Activated CD4-positive, alpha-beta T cell treated with anti-CD3 and anti-CD28 coated beads, Interleukin-2, Interleukin-4, amounts not matched to agents 100 ng/mL and 50 ng/mL, durations not matched to agents 16 hours and 8 hours (primary cell): ENCODE measurements at regions not wholly inside any gene's neighbourhood (a gene's known extent, or its start where the extent isn't known, plus 50 kb on each side); places are given as distances from the start of the nearest gene placed in this dataset.

Source experiments
- DNase-seq: peaks from one replicate; pipeline ENCODE4 v3.0.0-alpha.2; 2020; ENCODE audit warnings: low spot score

DNA sequence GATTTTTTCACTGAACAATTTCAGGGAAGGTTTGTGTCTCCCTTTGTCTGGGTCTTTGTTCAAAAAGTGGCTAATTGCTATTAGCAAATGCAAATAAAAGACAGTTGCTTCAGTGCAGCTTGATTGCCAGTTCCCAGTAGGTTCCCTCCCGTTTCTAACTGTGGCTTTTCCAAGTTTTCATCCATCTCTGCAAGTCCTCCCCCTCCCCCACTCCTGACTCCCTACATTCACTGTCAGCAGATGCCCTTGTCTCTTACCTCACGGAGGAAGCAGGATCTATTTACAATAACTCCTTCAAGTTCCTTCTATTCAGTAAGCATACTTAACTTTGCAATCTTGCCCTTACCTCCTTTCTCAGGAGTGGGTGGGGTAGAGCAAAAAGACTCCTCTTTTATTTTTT lies 55.4 kb upstream of the SCEL start:
- no peak for DNase-seq

DNA sequence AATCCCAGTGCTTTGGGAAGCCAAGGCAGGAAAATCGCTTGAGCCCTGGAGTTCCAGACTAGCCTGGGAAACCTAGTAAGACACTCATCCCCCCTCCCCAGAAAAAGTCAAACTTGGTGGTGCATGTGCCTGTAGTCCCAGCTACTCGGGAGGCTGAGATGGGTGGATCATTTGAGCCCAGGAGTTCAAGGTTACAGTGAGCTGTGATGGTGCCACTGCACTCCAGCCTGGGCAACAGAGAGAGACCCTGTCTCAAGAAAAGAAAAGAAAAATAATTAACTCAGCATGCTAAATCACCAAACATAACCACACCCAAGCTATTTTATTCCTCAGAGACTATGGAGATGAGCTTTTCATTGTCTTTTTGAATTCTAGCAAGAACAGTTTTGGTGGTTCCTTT lies 56.2 kb upstream of the SCEL start:
- DNase-seq: no peak

DNA sequence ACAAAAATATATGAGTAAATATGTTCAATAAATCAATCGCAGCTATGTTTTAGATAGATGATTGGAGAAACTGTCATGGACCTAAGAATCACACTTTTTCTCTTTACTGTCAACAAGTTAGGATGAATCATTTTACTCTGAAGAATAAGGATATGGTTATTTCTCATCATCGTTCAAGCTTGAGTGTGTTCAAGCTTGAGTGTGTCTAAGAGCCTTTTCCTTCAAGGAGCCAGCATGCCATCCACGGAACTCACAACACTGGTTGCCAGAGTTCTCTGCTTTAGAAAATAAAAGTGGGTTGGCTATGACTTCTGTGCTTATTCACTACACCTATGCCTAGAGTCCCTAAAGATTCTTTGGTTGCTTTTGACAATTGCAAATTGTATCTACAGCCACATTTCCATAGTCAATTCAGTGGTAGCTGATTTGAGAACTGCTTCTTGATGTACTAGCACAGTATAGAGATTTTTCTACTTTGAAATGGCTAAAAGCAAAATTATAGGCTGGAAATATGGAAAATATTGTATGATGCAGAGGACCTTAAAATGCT lies 58.1 kb upstream of the SCEL start:
- peak; percentile 6 for DNase-seq

- no peak for DNase-seq
Observed at GRCh38 chr13:77476456-77476855, 59.0 kb upstream of the SCEL start.

GRCh38 chr13:77475345-77476084 lies 60.0 kb upstream of the SCEL start:
- no peak for DNase-seq

GRCh38 chr13:77470986-77471385 lies 64.5 kb upstream of the SCEL start:
- DNase-seq: no peak

GRCh38 chr13:77466753-77467422 lies 68.6 kb upstream of the SCEL start:
- DNase-seq: no peak

DNA sequence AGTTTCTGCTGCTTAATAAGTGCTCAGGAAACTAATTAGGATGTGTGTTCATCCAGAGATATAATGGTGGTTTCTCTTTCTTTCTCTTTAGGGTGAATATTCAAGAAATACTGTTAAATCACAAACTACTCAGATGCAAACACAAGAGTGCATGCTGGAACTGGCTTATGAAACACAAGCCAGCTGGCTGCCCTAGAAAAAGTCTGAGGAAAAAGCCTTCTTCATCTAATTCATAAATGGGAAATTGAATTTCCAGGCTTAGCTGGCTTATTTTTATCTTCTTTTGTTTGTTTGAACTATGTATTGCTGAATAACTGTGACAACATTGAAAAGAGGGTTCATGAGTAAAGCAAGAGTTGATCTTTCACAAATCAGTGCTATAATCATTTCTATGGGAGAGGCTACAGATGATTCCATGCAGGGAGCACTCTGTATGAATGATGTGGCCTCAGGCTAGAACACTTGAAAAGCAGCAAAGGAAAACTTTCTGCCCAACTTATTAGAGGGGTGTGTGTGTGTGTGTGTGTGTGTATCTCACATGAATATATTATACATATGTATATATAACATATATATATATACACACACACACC lies 69.8 kb upstream of the SCEL start:
- no peak for DNase-seq

DNA sequence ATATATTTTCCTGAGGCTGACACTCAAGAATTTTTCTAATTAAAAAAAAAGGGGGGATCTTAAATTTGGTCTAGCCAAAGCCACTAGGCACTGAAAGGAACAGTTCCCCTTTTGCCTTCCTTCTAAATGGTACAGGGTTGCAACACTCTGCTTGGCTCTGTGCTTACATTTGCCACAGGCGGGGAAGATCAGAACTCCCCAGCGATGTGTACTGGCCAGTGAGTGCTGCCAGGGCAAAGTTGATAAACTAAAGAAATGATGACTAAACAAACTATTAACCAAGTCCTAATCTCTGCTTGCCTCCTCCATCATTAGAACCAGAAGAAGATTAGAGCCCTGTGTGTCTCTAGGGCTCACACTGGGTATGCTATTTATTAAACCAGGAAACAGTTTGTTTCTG lies 75.3 kb upstream of the SCEL start:
- DNase-seq: no peak

DNA sequence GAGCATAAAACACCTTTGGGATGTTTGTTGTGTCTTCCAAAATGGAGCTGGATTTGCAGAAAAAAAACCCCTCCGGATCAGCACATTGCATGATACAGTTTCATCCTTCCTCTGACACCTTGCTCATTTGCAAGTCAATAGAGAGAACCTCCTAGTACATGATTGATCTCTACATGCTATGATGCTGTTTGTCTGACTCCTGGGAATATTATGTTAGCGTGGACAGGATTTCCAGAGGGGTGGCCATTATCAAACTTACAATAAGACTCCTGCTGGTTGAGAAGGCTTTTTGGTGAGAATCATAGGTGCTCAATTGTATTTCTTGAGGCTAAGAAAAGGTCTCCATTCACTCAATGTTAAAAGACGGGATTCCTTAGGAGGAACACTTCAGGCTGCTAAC lies 75.9 kb upstream of the SCEL start:
- DNase-seq: no peak

DNA sequence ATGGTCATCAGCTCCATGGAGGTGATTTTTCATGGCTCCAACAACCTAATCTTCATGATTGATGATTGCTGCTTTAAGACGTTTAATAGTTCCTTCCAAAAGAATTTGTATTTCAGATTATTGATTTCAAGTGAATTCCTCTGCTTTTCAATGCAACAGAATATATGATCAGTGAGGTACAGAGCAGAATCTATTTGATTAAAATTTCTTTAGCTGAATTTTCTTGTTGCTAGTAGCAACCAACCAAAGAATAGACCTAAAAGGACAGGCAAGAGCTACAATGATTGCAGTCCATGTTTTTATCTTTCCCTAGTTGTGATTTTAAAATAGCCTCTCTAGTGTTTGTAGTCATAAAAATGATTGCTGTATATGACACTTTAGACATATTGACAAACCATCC lies 76.8 kb upstream of the SCEL start:
- no peak for DNase-seq

- no peak for DNase-seq
Observed at GRCh38 chr13:77457966-77458365, 77.5 kb upstream of the SCEL start.

DNA sequence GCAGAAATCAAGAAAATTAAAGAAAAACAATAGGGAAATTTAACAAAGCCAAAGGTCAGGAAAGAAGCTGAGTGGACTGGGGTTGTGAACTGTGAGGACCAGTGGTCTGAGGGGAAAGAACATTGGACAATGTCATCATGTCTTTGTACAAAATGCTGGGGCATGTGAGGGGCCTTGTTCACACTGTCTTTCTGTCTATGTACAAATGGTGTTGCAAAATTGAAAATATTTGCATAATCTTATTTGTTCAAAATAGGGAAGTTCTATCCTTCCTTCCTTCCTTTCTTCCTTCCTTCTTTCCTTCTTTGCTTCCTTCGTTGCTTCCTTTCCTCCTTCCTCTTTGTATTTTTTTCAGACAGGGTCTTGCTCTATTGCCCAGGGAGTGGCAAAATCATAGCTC lies 79.2 kb upstream of the SCEL start:
- no peak for DNase-seq

GRCh38 chr13:77449265-77449664 lies 86.2 kb upstream of the SCEL start:
- no peak for DNase-seq

DNA sequence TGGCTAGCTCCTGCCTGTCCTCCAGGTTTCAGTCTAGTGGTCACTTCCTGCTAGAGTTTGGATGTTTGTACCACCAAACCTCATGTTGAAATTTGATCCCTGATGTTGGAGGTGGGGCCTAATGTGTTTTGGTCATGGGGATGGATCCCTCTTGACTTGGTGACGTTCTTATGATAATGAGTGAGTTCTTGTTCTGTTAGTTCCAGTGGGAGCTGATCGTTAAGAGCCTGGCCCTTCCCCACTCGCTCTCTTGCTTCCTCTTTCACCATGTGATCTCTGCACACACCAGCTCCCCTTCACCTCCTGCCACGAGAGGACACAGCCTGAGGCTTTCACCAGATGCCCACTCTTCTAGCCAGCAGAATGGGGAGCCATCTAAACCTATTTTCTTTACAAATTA lies 86.8 kb upstream of the SCEL start:
- DNase-seq: no peak

- no peak for DNase-seq
Observed at GRCh38 chr13:77443511-77443910, 92.0 kb upstream of the SCEL start.

DNA sequence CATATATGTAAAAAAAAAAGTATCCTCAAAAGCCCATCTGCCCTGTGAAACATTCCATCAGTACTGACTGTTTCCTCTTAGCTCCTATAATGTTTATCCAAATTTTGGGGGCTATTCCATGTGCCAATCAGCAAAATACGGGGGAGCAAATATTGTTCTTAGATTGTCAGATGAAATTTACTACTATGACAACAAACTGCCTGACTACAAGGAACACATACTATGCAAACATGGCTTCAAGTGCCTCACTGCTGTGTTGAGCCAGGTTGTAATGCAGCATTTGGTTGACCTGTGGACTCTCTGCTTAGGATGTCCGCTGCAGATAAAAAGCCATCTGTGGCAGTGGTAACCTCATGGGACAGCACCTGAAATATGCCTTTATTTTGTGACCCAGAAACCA lies 98.2 kb upstream of the SCEL start:
- no peak for DNase-seq

DNA sequence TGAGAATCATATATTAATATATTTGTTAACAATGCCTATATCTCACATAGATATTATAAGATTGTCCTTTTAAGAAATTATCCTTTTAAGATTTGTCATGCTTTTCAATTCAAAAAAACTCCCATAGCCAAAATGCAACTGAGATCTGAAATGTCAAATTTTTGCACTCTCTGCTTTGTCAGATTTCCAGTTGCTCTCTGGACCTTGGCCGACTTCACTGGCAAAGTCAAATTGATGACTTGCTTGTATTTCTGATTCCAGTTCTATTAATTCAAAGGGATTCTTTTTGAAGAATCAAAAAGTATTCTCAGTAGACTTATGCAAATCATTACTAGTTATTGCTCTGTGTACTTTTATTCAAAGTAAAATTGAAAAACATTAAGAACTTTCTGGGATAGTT lies 101.2 kb upstream of the SCEL start:
- no peak for DNase-seq

GRCh38 chr13:77431449-77431848 lies 104.1 kb upstream of the SCEL start:
- DNase-seq: no peak

- no peak for DNase-seq
Observed at GRCh38 chr13:77430377-77430951, 103.6 kb upstream of the MYCBP2 start.

DNA sequence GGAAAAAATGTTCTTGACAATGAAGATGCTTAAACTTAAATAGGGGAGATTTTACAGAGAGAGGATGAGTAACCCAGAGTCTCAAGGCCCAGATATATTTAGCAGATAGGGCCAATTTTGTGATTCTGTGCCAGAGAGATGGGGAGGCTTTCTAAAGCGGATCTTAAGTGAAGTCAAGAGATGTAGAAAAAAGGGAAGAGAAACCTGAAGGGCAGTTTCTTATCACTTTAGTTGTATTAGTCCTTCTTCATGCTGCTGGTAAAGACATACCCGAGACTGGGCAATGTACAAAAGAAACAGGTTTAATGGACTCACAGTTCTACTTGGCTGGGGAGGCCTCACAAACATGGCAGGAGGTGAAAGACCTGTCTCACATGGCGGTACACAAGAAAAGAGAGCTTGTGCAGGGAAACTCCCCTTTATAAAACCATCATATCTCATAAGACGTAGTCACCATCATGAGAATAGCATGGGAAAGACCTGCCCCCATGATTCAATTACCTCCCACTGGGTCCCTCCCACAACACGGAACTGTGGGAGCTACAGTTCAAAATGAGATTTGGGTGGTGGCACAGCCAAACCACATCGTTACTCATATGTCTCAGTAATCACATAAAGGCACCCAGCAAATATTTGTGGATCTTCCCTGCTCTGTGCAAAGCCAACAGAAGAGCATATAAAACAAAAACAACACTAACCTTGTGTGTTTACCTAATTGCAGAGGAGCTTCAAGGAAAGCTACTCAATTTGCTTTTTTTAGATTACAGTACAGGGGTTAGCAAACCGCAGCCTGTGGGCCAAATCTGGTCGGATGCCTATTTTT lies 102.6 kb upstream of the MYCBP2 start:
- DNase-seq: peak; percentile 32

GRCh38 chr13:77425705-77426104 lies 98.8 kb upstream of the MYCBP2 start:
- no peak for DNase-seq
